IMR-90 (cell line): ENCODE measurements at regions not wholly inside any gene's neighbourhood (a gene's known extent, or its start where the extent isn't known, plus 50 kb on each side); places are given as distances from the start of the nearest gene placed in this dataset.

Source experiments
- ATAC-seq: fragments of 200-7000 bp; cut with Tn5 transposase; 2 replicates; pipeline ENCODE4 v1.9.1; 2020; ENCODE audit warnings: low read depth, mild to moderate bottlenecking, moderate library complexity
- BruUV-seq: library from RNA; stranded (reverse); fragments of 400-500 nt; replicated peaks from 2 replicates; lab custom pipeline; 2021; lab: Mats Ljungman, UMichigan
- CTCF ChIA-PET: fragments of 300-600 bp; formaldehyde crosslinking; extraction: SDS; loops from one replicate; lab custom pipeline; 2021; ENCODE audit warnings: antibody characterized with exemption; lab: Yijun Ruan, JAX
- POLR2A ChIA-PET: fragments of 300-600 bp; sonication (Branson Sonifier 250); formaldehyde crosslinking; loops from one replicate; lab custom pipeline; 2022; ENCODE audit warnings: antibody characterized with exemption; ENCODE audit not compliant: unreplicated experiment; lab: Charles Lee
- DNase-seq: peaks from one replicate; pipeline ENCODE4 v3.0.0; 2013
- H2AFZ ChIP-seq: replicated peaks from 2 replicates; pipeline ENCODE3; 2013; ENCODE audit warnings: low read length, mild to moderate bottlenecking; ENCODE audit not compliant: poor library complexity
- H2AK5ac ChIP-seq: 2 replicates; pipeline ENCODE4 v1.6.1; 2013; ENCODE audit warnings: low read depth, low read length, inconsistent platforms
- H2AK9ac ChIP-seq: replicated peaks from 2 replicates; pipeline ENCODE3; 2013; ENCODE audit warnings: mild to moderate bottlenecking, low read depth, low read length, moderate library complexity; ENCODE audit not compliant: poor library complexity
- H2BK120ac ChIP-seq: 2 replicates; pipeline ENCODE4 v1.6.1; 2013; ENCODE audit warnings: low read depth, low read length, inconsistent platforms
- H2BK15ac ChIP-seq: 3 replicates; pipeline ENCODE4 v1.6.1; 2013; ENCODE audit warnings: low read depth, low read length, inconsistent platforms
- H2BK20ac ChIP-seq: 2 replicates; pipeline ENCODE4 v1.6.1; 2013; ENCODE audit warnings: low read depth, mild to moderate bottlenecking, inconsistent platforms, low read length, moderate library complexity
- H2BK5ac ChIP-seq: 2 replicates; pipeline ENCODE4 v1.6.1; 2013; ENCODE audit warnings: mild to moderate bottlenecking, low read depth, low read length, inconsistent platforms; ENCODE audit not compliant: poor library complexity, severe bottlenecking
- H3K14ac ChIP-seq: replicated peaks from 2 replicates; pipeline ENCODE4 v1.6.1; 2013; ENCODE audit warnings: low read depth, low read length, inconsistent platforms
- H3K18ac ChIP-seq: 2 replicates; pipeline ENCODE4 v1.6.1; 2013; ENCODE audit warnings: low read depth, low read length, control low read depth
- H3K23ac ChIP-seq: 2 replicates; pipeline ENCODE4 v1.6.1; 2013; ENCODE audit warnings: low read depth, low read length, inconsistent platforms
- H3K27ac ChIP-seq: 2 replicates; pipeline ENCODE4 v1.5.1; 2013; ENCODE audit warnings: mild to moderate bottlenecking, control low read depth, low read length; ENCODE audit not compliant: insufficient read depth
- H3K27me3 ChIP-seq: 2 replicates; pipeline ENCODE4 v1.6.1; 2013; ENCODE audit warnings: low read length; ENCODE audit not compliant: control insufficient read depth, insufficient read depth
- H3K36me3 ChIP-seq: 2 replicates; pipeline ENCODE4 v1.6.1; 2013; ENCODE audit warnings: low read length, mixed read lengths; ENCODE audit not compliant: control insufficient read depth, insufficient read depth
- H3K4ac ChIP-seq: 2 replicates; pipeline ENCODE4 v1.6.1; 2013; ENCODE audit warnings: low read depth, low read length, inconsistent platforms
- H3K4me1 ChIP-seq: 2 replicates; pipeline ENCODE4 v1.6.1; 2013; ENCODE audit warnings: low read length, mixed read lengths; ENCODE audit not compliant: control insufficient read depth, insufficient read depth
- H3K4me2 ChIP-seq: 2 replicates; pipeline ENCODE4 v1.6.1; 2013; ENCODE audit warnings: low read depth, mild to moderate bottlenecking, control low read depth, low read length, moderate library complexity
- H3K4me3 ChIP-seq: 2 replicates; pipeline ENCODE4 v1.5.1; 2013; ENCODE audit warnings: low read depth, mild to moderate bottlenecking, control low read depth, low read length, moderate library complexity; ENCODE audit not compliant: insufficient read depth
- H3K56ac ChIP-seq: 2 replicates; pipeline ENCODE4 v1.6.1; 2013; ENCODE audit warnings: low read length, inconsistent platforms; ENCODE audit not compliant: insufficient read depth; ENCODE audit errors: extremely low read depth
- H3K79me1 ChIP-seq, 2 experiments: 2 replicates each; pipeline ENCODE4 v1.6.1; 2013; ENCODE audit warnings: low read length in 2 of 2, inconsistent platforms in 1 of 2, low read depth in 1 of 2
- H3K9ac ChIP-seq: 2 replicates; pipeline ENCODE4 v1.6.1; 2013; ENCODE audit warnings: low read depth, low read length, control low read depth
- H3K9me1 ChIP-seq: 2 replicates; pipeline ENCODE4 v1.6.1; 2013; ENCODE audit warnings: low read length, inconsistent platforms; ENCODE audit not compliant: insufficient read depth
- H3K9me3 ChIP-seq: 2 replicates; pipeline ENCODE4 v1.6.1; 2013; ENCODE audit warnings: low read length; ENCODE audit not compliant: control insufficient read depth, insufficient read depth
- H4K20me1 ChIP-seq: 2 replicates; pipeline ENCODE4 v1.6.1; 2013; ENCODE audit warnings: low read length, inconsistent platforms; ENCODE audit not compliant: insufficient read depth
- H4K5ac ChIP-seq: 2 replicates; pipeline ENCODE4 v1.6.1; 2013; ENCODE audit warnings: mild to moderate bottlenecking, low read depth, low read length, control low read depth
- H4K8ac ChIP-seq, 2 experiments: 2 replicates each; pipeline ENCODE4 v1.6.1; 2013; ENCODE audit warnings: low read depth in 2 of 2, low read length in 2 of 2, control low read depth in 1 of 2, inconsistent platforms in 1 of 2
- H4K91ac ChIP-seq: 2 replicates; pipeline ENCODE4 v1.6.1; 2013; ENCODE audit warnings: low read depth, low read length, inconsistent platforms; ENCODE audit not compliant: insufficient read depth
- BHLHE40 ChIP-seq: fragments of 150-350 bp; IDR thresholded peaks from 2 replicates; pipeline ENCODE4 v1.6.1; 2016; ENCODE audit warnings: mild to moderate bottlenecking, low read depth, low read length
- CTCF ChIP-seq: conservative IDR thresholded peaks from 2 replicates; pipeline ENCODE4 v1.5.1; 2012; ENCODE audit warnings: mild to moderate bottlenecking, low read depth, low read length, improper control_type of control experiment
- FOS ChIP-seq: fragments of 150-350 bp; IDR thresholded peaks from 2 replicates; pipeline ENCODE4 v1.6.1; 2016; ENCODE audit warnings: low read depth, low read length
- MAZ ChIP-seq: IDR thresholded peaks from 2 replicates; pipeline ENCODE4 v1.6.1; 2012; ENCODE audit warnings: low read depth, mild to moderate bottlenecking, low read length, improper control_type of control experiment, moderate library complexity, borderline replicate concordance
- MXI1 ChIP-seq: IDR thresholded peaks from 2 replicates; pipeline ENCODE4 v1.6.1; 2012; ENCODE audit warnings: low read depth, mild to moderate bottlenecking, low read length, moderate library complexity, borderline replicate concordance
- RAD21 ChIP-seq: IDR thresholded peaks from 2 replicates; pipeline ENCODE4 v1.6.1; 2012; ENCODE audit warnings: low read length, improper control_type of control experiment
- RCOR1 ChIP-seq: IDR thresholded peaks from 2 replicates; pipeline ENCODE4 v1.6.1; 2012; ENCODE audit warnings: mild to moderate bottlenecking, low read length, improper control_type of control experiment; ENCODE audit not compliant: insufficient replicate concordance
- SMC3 ChIP-seq: fragments of 150-350 bp; IDR thresholded peaks from 2 replicates; pipeline ENCODE4 v1.6.1; 2016; ENCODE audit warnings: low read depth, mild to moderate bottlenecking, antibody characterized with exemption, low read length, moderate library complexity
- USF2 ChIP-seq: fragments of 150-350 bp; IDR thresholded peaks from 2 replicates; pipeline ENCODE4 v1.6.1; 2017; ENCODE audit warnings: mild to moderate bottlenecking, antibody characterized with exemption, low read length, low read depth
- WGBS, 2 experiments: methylation state at CpG; one replicate each; pipeline versions ENCODE4 v1.1.5 to v1.1.7; 2013; ENCODE audit warnings: missing lambda C conversion rate in 2 of 2; ENCODE audit not compliant: insufficient read length in 1 of 2; ENCODE audit errors: extremely low coverage in 2 of 2; 5-methylcytosine and 5-hydroxymethylcytosine counted together
- dilution Hi-C: fragments of 300-500 bp; cut with HindIII; formaldehyde crosslinking; loops from one replicate; pipeline ENCODE4 v1.14.3; 2018; ENCODE audit warnings: low sequenced_read_pairs; ENCODE audit not compliant: unreplicated experiment
- in situ Hi-C: fragments of 300-500 bp; cut with MboI; formaldehyde crosslinking; loops from 3 replicates; pipeline ENCODE4 v1.14.3; 2019; ENCODE audit warnings: low sequenced_read_pairs, inconsistent platforms, mixed read lengths
- intact Hi-C: fragments of 100-400 bp; cut with micrococcal nuclease; formaldehyde crosslinking; loops from 2 replicates; pipeline ENCODE4 v1.10.0; 2022

GRCh38 chr12:43177276-43177675 lies 374.7 kb downstream of the ADAMTS20 start:
- no TSS peak for BruUV-seq
- H3K27me3 ChIP-seq, result no peaks in the 10 kb centered on the region; the same call in 1 of the 2 replicates

More at GRCh38 chr12:43177276-43177675, 374.7 kb downstream of the ADAMTS20 start:
- DNase-seq (no peak), ATAC-seq (no peak)
- Histone ChIP-seq H3K9ac (no peak overlapping the region), H2BK20ac (no peak overlapping the region), H2AK5ac (no peak overlapping the region), H4K20me1 (no peaks in the 10 kb centered on the region), H2AFZ (no peak overlapping the region), H3K4me3 (no peak overlapping the region), H3K14ac (no peak overlapping the region), H3K18ac (no peak overlapping the region), H3K23ac (no peak overlapping the region), H3K9me3 (no peaks in the 10 kb centered on the region; the same call in 1 of the 2 replicates), H2AK9ac (no peak overlapping the region), H3K4me1 (no peaks in the 10 kb centered on the region), H3K27ac (no peak overlapping the region), H4K91ac (no peak overlapping the region), H3K4me2 (no peak overlapping the region), H2BK15ac (no peak overlapping the region), H2BK5ac (no peak overlapping the region), H3K4ac (no peak overlapping the region), H3K56ac (no peak overlapping the region), H4K8ac (no peak overlapping the region), H3K36me3 (no peaks in the 10 kb centered on the region), H2BK120ac (no peak overlapping the region), H3K79me1 (no peaks in the 10 kb centered on the region), H3K9me1 (no peaks in the 10 kb centered on the region), H4K5ac (no peak overlapping the region)
- intact Hi-C loops (no loop called here), in situ Hi-C loops (no loop called here), dilution Hi-C loops (no loop called here)
- TF ChIP-seq SMC3 (no peak), USF2 (no peak), MXI1 (no peak), RCOR1 (no peak), BHLHE40 (no peak), RAD21 (no peak), CTCF (no peak), FOS (no peak), MAZ (no peak)
- POLR2A ChIA-PET, result no interaction called here
- no CpG with 5 or more reads among the region's 2 CpGs for WGBS, 2 experiments
- CTCF ChIA-PET, result interaction anchor here (0.6 kb wide), 1 partner anchor 1688 kb away, joined by 3 read pairs; no protein-coding TSS in a partner anchor
